ENCODE measurements at regions not wholly inside any gene's neighbourhood (a gene's known extent, or its start where the extent isn't known, plus 50 kb on each side); places are given as distances from the start of the nearest gene placed in this dataset.

DNA sequence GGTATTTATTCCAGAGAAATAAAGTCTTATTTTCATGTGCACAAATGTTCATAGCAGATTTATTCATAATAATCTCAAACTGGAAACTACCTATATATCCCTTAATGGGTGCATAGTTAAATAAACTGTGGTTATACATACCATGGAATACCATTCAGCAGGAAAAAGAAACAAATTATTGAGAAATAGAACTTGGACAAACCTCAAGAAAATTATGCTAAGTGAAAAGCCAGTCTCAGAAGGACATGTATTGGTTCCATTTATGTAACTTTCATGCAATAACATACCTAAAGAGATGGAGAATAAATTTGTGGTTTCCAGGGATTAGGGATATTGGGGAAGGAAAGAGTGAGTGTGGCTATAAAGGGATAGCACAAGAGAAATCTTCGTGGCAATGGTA lies 452.6 kb downstream of the SETBP1 start:
- no peak for TF ChIP-seq POLR2AphosphoS5 (IDR thresholded peaks at IDR 0.05; ENCODE audit: low read depth, low read length)
- TF ChIP-seq EZH2phosphoT487 (IDR thresholded peaks at IDR 0.05; ENCODE audit: borderline replicate concordance, low read depth) = no peak
- TF ChIP-seq, protein P1, sequence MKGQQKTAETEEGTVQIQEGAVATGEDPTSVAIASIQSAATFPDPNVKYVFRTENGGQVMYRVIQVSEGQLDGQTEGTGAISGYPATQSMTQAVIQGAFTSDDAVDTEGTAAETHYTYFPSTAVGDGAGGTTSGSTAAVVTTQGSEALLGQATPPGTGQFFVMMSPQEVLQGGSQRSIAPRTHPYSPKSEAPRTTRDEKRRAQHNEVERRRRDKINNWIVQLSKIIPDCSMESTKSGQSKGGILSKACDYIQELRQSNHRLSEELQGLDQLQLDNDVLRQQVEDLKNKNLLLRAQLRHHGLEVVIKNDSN (IDR thresholded peaks at IDR 0.05; ENCODE audit: borderline replicate concordance, low read depth) = no peak
- TF ChIP-seq FOXJ3 (CRISPR knock-in tag; IDR thresholded peaks at IDR 0.05) = no peak
- no peak for TF ChIP-seq MXI1 (IDR thresholded peaks at IDR 0.05; ENCODE audit: low read depth, low read length)
- TF ChIP-seq FOSL2 (IDR thresholded peaks at IDR 0.05; ENCODE audit: borderline replicate concordance, low read depth) = no peak
- no peak for TF ChIP-seq IRF3 (IDR thresholded peaks at IDR 0.05; ENCODE audit: low read depth, low read length)
- no peak for TF ChIP-seq SMC3 (IDR thresholded peaks at IDR 0.05; ENCODE audit: low read depth, low read length)
- no peak for TF ChIP-seq RFX5 (IDR thresholded peaks at IDR 0.05; ENCODE audit: low read length)
- TF ChIP-seq, protein P2, sequence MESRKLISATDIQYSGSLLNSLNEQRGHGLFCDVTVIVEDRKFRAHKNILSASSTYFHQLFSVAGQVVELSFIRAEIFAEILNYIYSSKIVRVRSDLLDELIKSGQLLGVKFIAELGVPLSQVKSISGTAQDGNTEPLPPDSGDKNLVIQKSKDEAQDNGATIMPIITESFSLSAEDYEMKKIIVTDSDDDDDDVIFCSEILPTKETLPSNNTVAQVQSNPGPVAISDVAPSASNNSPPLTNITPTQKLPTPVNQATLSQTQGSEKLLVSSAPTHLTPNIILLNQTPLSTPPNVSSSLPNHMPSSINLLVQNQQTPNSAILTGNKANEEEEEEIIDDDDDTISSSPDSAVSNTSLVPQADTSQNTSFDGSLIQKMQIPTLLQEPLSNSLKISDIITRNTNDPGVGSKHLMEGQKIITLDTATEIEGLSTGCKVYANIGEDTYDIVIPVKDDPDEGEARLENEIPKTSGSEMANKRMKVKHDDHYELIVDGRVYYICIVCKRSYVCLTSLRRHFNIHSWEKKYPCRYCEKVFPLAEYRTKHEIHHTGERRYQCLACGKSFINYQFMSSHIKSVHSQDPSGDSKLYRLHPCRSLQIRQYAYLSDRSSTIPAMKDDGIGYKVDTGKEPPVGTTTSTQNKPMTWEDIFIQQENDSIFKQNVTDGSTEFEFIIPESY (IDR thresholded peaks at IDR 0.05; ENCODE audit: borderline replicate concordance, low read depth) = no peak
- TF ChIP-seq, protein P3, sequence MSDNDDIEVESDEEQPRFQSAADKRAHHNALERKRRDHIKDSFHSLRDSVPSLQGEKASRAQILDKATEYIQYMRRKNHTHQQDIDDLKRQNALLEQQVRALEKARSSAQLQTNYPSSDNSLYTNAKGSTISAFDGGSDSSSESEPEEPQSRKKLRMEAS (IDR thresholded peaks at IDR 0.05; ENCODE audit: low read depth) = no peak
- TF ChIP-seq ELF1 (IDR thresholded peaks at IDR 0.05) = no peak
- TF ChIP-seq TAF1 (IDR thresholded peaks at IDR 0.05; ENCODE audit: borderline replicate concordance, low read depth, low read length) = no peak
- no peak for TF ChIP-seq PBX3 (IDR thresholded peaks at IDR 0.05)
- TF ChIP-seq RXRA (IDR thresholded peaks at IDR 0.05; ENCODE audit: borderline replicate concordance, low read depth) = no peak
- TF ChIP-seq GATA2 (CRISPR knock-in tag; IDR thresholded peaks at IDR 0.05) = no peak
- TF ChIP-seq CHD2 (IDR thresholded peaks at IDR 0.05; ENCODE audit: low read length, partially characterized antibody) = no peak
- no peak for TF ChIP-seq NFIC (IDR thresholded peaks at IDR 0.05; ENCODE audit: borderline replicate concordance)
- Histone ChIP-seq H3K4me2 (no peak overlapping the region), H4K20me1 (ENCODE audit: insufficient read depth) (no peaks in the 10 kb centered on the region), H3K9ac (no peak overlapping the region), H3K79me2 (ENCODE audit: insufficient read depth) (no peaks in the 10 kb centered on the region; the same call in 1 of the 2 replicates), H3F3A (replicated peaks; ENCODE audit: insufficient read depth) (no peaks in the 10 kb centered on the region), H3K4me1 (ENCODE audit: control insufficient read depth in 1 of 2, insufficient read depth in 2 of 2, low read depth in 1 of 2, low read length in 1 of 2) (no peaks in the 10 kb centered on the region), H3K27ac (ENCODE audit: low read depth in 2 of 2, low read length in 1 of 2) (no peak overlapping the region), H3K9me2 (0 out of 2 replicates have a peak, but pooled peaks cover 4% of the 10 kb centered on the region), H3K36me3 (replicated peaks in 1 of 2; ENCODE audit: control insufficient read depth in 1 of 2, insufficient read depth in 2 of 2, low read length in 1 of 2) (no peaks in the 10 kb centered on the region), H3K4me3 (ENCODE audit: low read depth in 2 of 2, low read length in 1 of 2) (no peak overlapping the region), H2AFZ (ENCODE audit: low read depth) (no peak overlapping the region), H3K27me3 (ENCODE audit: insufficient read depth) (no peaks in the 10 kb centered on the region), H3K9me3 (no peaks in the 10 kb centered on the region)
- CTCF ChIA-PET = interaction anchor here (1.6 kb wide), 1 partner anchor 11 kb away, joined by 3 read pairs; no protein-coding TSS in a partner anchor
- no peak for DNase-seq
- POLR2A ChIA-PET = no interaction called here
- 52% methylated on average over 1 of the region's 1 CpG for WGBS (ENCODE audit: low lambda C conversion rate)

Data from SK-N-SH (cell line).